HFF-Myc (cell line): ENCODE measurements at regions not wholly inside any gene's neighbourhood (a gene's known extent, or its start where the extent isn't known, plus 50 kb on each side); places are given as distances from the start of the nearest gene placed in this dataset.

ENCODE experiments used
- DNase-seq: peaks from one replicate; pipeline ENCODE4 v3.0.0-alpha.2; 2011; ENCODE audit warnings: low read depth; ENCODE audit errors: extremely low read depth
- H3K4me3 ChIP-seq: replicated peaks from 2 replicates; pipeline ENCODE4 v1.5.1; 2011; ENCODE audit warnings: low read depth, mild to moderate bottlenecking, control low read depth, low read length
- CTCF ChIP-seq: IDR thresholded peaks from 2 replicates; pipeline ENCODE4 v1.5.1; 2012; ENCODE audit warnings: mild to moderate bottlenecking, low read depth, low read length, control low read depth; ENCODE audit errors: missing control alignments

GRCh38 chr5:124692950-124693349 is 53.5 kb downstream of the ZNF608 start:
- no peak for TF ChIP-seq CTCF
- no peak overlapping the region for H3K4me3 ChIP-seq
- no peak for DNase-seq

- DNase-seq, result no peak
Measured at GRCh38 chr5:124692324-124692723, 54.1 kb downstream of the ZNF608 start.

GRCh38 chr5:124689653-124690052 is 56.8 kb downstream of the ZNF608 start:
- no peak for TF ChIP-seq CTCF
- no peak for DNase-seq
- no peak overlapping the region for H3K4me3 ChIP-seq

More at GRCh38 chr5:124692324-124692723, 54.1 kb downstream of the ZNF608 start:
- no peak for TF ChIP-seq CTCF
- H3K4me3 ChIP-seq, result no peak overlapping the region

- no peak for TF ChIP-seq CTCF
- DNase-seq, result no peak
- no peak overlapping the region for H3K4me3 ChIP-seq
Measured at GRCh38 chr5:124686239-124687004, 60.0 kb downstream of the ZNF608 start.

- no peak for TF ChIP-seq CTCF
- DNase-seq, result no peak
- H3K4me3 ChIP-seq, result no peak overlapping the region
Measured at GRCh38 chr5:124685404-124685930, 61.0 kb downstream of the ZNF608 start.

- no peak for TF ChIP-seq CTCF
- DNase-seq, result no peak
- H3K4me3 ChIP-seq, result no peak overlapping the region
Measured at GRCh38 chr5:124683917-124684555, 62.4 kb downstream of the ZNF608 start.
